Lower leg skin (tissue), 4 donors: ENCODE measurements at regions not wholly inside any gene's neighbourhood (a gene's known extent, or its start where the extent isn't known, plus 50 kb on each side); places are given as distances from the start of the nearest gene placed in this dataset.

ENCODE experiments used
- DNase-seq, 2 donors: peaks; one replicate each; pipeline ENCODE4 v3.0.0-alpha.2; 2019; ENCODE audit warnings: low spot score in 2 of 2
- H3K4me3 ChIP-seq: fragments of 200-600 bp; sonication (generic); 2 replicates; pipeline ENCODE4 v1.5.1; 2017; ENCODE audit warnings: mild to moderate bottlenecking, low read depth; ENCODE audit not compliant: poor library complexity, severe bottlenecking
- POLR2A ChIP-seq, 2 donors: fragments of 450-650 bp; IDR thresholded peaks; one replicate each; pipeline ENCODE4 v1.6.1; 2016 to 2017; ENCODE audit warnings: antibody characterized with exemption in 2 of 2, mild to moderate bottlenecking in 1 of 2, moderate library complexity in 1 of 2
- WGBS, 2 donors: methylation state at CpG; one replicate each; pipeline ENCODE4 v1.1.5; 2018; 5-methylcytosine and 5-hydroxymethylcytosine counted together
- intact Hi-C: fragments of 100-400 bp; cut with DNase I; formaldehyde crosslinking; loops from one replicate; pipeline ENCODE4 v1.15.0; 2023; ENCODE audit warnings: low total_unique reads
- TF ChIP-seq, protein P1 (sequence below), 3 donors: fragments of 450-650 bp; IDR thresholded peaks; one replicate each; pipeline ENCODE4 v1.5.1; 2016; ENCODE audit warnings: antibody characterized with exemption in 3 of 3, mild to moderate bottlenecking in 3 of 3, moderate library complexity in 2 of 3

- WGBS, 2 donors, result 53 to 68% methylated on average over 5 of the region's 5 CpGs
- DNase-seq, result no peak
- intact Hi-C loops, result no loop called here
- H3K4me3 ChIP-seq, result no peak overlapping the region
- no peak for TF ChIP-seq POLR2A (IDR thresholded peaks at IDR 0.05)
Measured at GRCh38 chr7:41449694-41450093, 253.2 kb downstream of the INHBA start.

DNA sequence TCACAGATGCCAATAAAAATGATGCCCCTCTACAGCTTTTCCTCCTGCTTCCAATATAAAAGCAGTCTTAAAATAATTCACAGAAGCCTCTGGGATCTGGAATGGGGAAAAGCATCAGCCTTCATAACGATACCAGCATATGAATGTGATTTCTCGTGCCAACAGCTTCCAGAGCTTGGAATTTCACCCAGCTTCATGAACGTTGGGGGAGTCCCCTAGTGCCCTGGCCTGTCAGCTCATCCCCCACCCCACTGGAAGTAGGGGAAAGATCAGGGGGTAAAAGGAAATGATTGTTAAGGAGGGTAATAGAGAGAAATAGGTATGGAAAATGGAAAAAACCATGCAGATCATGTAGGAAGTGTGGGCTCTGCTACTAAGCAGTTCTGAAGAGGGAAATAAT lies 253.6 kb downstream of the INHBA start:
- no peak overlapping the region for H3K4me3 ChIP-seq
- intact Hi-C loops, result no loop called here
- 26 to 40% methylated on average over 3 of the region's 3 CpGs for WGBS, 2 donors
- no peak for DNase-seq
- no peak for TF ChIP-seq POLR2A (IDR thresholded peaks at IDR 0.05)
- TF ChIP-seq, protein P1, sequence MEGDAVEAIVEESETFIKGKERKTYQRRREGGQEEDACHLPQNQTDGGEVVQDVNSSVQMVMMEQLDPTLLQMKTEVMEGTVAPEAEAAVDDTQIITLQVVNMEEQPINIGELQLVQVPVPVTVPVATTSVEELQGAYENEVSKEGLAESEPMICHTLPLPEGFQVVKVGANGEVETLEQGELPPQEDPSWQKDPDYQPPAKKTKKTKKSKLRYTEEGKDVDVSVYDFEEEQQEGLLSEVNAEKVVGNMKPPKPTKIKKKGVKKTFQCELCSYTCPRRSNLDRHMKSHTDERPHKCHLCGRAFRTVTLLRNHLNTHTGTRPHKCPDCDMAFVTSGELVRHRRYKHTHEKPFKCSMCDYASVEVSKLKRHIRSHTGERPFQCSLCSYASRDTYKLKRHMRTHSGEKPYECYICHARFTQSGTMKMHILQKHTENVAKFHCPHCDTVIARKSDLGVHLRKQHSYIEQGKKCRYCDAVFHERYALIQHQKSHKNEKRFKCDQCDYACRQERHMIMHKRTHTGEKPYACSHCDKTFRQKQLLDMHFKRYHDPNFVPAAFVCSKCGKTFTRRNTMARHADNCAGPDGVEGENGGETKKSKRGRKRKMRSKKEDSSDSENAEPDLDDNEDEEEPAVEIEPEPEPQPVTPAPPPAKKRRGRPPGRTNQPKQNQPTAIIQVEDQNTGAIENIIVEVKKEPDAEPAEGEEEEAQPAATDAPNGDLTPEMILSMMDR (IDR thresholded peaks at IDR 0.05), result no peak

DNA sequence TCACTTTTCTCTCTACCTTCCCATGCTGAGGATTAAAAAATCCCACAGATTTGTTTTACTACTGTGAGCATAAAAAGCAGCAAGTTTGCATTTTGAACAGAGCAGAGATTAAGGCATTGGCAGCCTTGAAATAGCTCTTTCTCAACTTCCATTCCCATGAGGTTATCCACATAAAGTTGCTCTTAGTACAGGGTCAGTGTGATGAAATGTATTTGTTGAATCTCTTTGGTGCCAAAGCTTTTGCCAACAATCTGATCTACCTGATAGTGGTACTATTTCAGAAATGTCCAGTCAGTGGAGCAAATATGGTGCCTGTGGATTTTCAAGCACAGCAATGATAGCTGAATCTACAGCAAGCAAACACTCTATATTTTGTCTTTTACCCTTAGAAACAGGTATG lies 254.8 kb downstream of the INHBA start:
- intact Hi-C loops, result no loop called here
- DNase-seq, result no peak
- TF ChIP-seq, protein P1 (IDR thresholded peaks at IDR 0.05), result no peak
- no peak for TF ChIP-seq POLR2A (IDR thresholded peaks at IDR 0.05)
- no peak overlapping the region for H3K4me3 ChIP-seq

- WGBS, 2 donors, result 82 to 88% methylated on average over 8 to 9 of the region's 9 CpGs
- no peak for DNase-seq
- intact Hi-C loops, result no loop called here
- H3K4me3 ChIP-seq, result no peak overlapping the region
- TF ChIP-seq, protein P1 (IDR thresholded peaks at IDR 0.05), result no peak
- TF ChIP-seq POLR2A (IDR thresholded peaks at IDR 0.05), result no peak
Measured at GRCh38 chr7:41447450-41448042, 255.3 kb downstream of the INHBA start.

DNA sequence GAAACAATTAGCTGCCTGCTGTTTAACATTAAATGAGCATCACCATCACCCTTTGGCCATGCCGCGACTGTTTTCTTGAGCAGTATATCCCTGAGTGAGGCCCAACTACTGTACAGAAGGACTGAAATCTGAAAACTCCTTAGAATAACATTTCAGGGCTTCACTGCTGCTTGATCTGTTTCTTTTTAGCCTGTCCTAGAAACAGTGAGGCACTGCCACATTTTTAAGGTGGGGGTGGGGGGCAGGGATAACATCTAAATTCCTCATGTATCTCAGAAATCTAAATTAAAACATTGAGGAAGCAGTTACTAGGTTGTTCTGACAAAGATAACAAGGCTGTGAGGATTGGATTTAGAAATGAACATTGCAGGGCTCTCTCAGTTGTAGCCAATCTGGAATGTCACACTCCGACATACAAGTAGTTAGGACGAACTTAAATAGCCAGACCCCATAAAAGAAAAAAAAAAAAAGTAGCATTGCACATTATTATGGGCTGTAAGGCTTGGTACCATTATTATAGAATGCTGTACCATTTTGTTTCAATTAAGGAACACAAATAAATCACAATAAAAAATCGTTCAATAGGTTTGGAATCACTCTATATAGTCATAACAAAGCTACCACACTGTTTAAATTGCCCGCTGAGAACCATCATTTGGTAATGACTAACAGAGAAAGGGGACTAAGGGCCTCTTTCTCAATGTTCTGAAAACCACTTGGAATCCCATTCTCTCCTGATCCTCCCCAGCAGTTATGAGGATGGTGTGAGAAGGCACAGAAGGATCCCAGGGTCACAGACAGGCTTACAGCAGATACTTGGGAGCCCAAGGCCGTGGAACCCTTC lies 256.1 kb downstream of the INHBA start:
- intact Hi-C loops, result no loop called here
- DNase-seq, result no peak
- H3K4me3 ChIP-seq, result no peak overlapping the region
- WGBS, 2 donors, result 80 to 85% methylated on average over 7 of the region's 7 CpGs
- no peak for TF ChIP-seq POLR2A (IDR thresholded peaks at IDR 0.05)
- TF ChIP-seq, protein P1 (IDR thresholded peaks at IDR 0.05), result no peak

GRCh38 chr7:41445946-41446345 lies 256.9 kb downstream of the INHBA start:
- TF ChIP-seq, protein P1 (IDR thresholded peaks at IDR 0.05), result no peak
- TF ChIP-seq POLR2A (IDR thresholded peaks at IDR 0.05), result no peak

More at GRCh38 chr7:41445946-41446345, 256.9 kb downstream of the INHBA start:
- intact Hi-C loops, result no loop called here
- no peak overlapping the region for H3K4me3 ChIP-seq
- 81% methylated on average over 3 of the region's 3 CpGs for WGBS, 2 donors
- DNase-seq, result no peak
